GM23338 (cell line): ENCODE measurements at regions not wholly inside any gene's neighbourhood (a gene's known extent, or its start where the extent isn't known, plus 50 kb on each side); places are given as distances from the start of the nearest gene placed in this dataset.

Experiments used
- ATAC-seq: fragments of 200-7000 bp; cut with Tn5 transposase; 3 replicates; pipeline ENCODE4 v1.9.1; 2020
- DNase-seq: peaks from one replicate; pipeline ENCODE4 v3.0.0-alpha.2; 2015; ENCODE audit warnings: low spot score
- H2AFZ ChIP-seq: fragments of 200-600 bp; sonication (generic); 2 replicates; pipeline ENCODE4 v1.8.0; 2016; ENCODE audit warnings: antibody characterized with exemption, mild to moderate bottlenecking, moderate library complexity
- H3F3A ChIP-seq: fragments of 200-600 bp; sonication (generic); replicated peaks from 2 replicates; pipeline ENCODE4 v1.8.0; 2017; ENCODE audit warnings: antibody characterized with exemption, mixed run types, low read depth
- H3K27ac ChIP-seq: fragments of 200-600 bp; sonication (generic); 2 replicates; pipeline ENCODE4 v1.6.1; 2016; ENCODE audit warnings: low read depth
- H3K27me3 ChIP-seq: fragments of 200-600 bp; sonication (generic); 2 replicates; pipeline ENCODE4 v1.8.0; 2016; ENCODE audit warnings: mild to moderate bottlenecking, mixed run types, moderate library complexity; ENCODE audit not compliant: insufficient read depth
- H3K36me3 ChIP-seq: fragments of 200-600 bp; sonication (generic); 2 replicates; pipeline ENCODE4 v1.8.0; 2016; ENCODE audit warnings: mild to moderate bottlenecking; ENCODE audit not compliant: insufficient read depth
- H3K4me1 ChIP-seq: fragments of 200-600 bp; sonication (generic); 2 replicates; pipeline ENCODE4 v1.8.0; 2016; ENCODE audit warnings: mild to moderate bottlenecking, moderate library complexity; ENCODE audit not compliant: insufficient read depth
- H3K4me2 ChIP-seq: fragments of 200-600 bp; sonication (generic); 2 replicates; pipeline ENCODE4 v1.7.1; 2017; ENCODE audit warnings: mixed run types
- H3K4me3 ChIP-seq: fragments of 200-600 bp; sonication (generic); 2 replicates; pipeline ENCODE4 v1.6.1; 2016; ENCODE audit warnings: mixed run types
- H3K79me2 ChIP-seq: fragments of 200-600 bp; sonication (generic); replicated peaks from 2 replicates; pipeline ENCODE4 v1.8.0; 2017; ENCODE audit warnings: mild to moderate bottlenecking; ENCODE audit not compliant: insufficient read depth
- H3K9me2 ChIP-seq: fragments of 200-600 bp; sonication (generic); 2 replicates; pipeline ENCODE4 v1.8.0; 2017; ENCODE audit not compliant: insufficient read depth
- H4K20me1 ChIP-seq: fragments of 200-600 bp; sonication (generic); replicated peaks from 2 replicates; pipeline ENCODE4 v1.8.0; 2017; ENCODE audit warnings: mild to moderate bottlenecking; ENCODE audit not compliant: insufficient read depth
- H3K27ac Mint-ChIP-seq: 2 replicates; pipeline ENCODE4 v1.8.0; 2020; ENCODE audit warnings: inconsistent platforms, mild to moderate bottlenecking, moderate library complexity, mixed read lengths
- H3K27me3 Mint-ChIP-seq: 3 replicates; pipeline ENCODE4 v1.8.0; 2022; ENCODE audit warnings: low read depth, mild to moderate bottlenecking, moderate library complexity, mixed read lengths, inconsistent platforms; ENCODE audit not compliant: insufficient read depth, poor library complexity
- H3K36me3 Mint-ChIP-seq: 3 replicates; pipeline ENCODE4 v1.8.0; 2021; ENCODE audit warnings: low read depth, mild to moderate bottlenecking, inconsistent platforms, moderate library complexity, mixed read lengths
- H3K4me1 Mint-ChIP-seq: 3 replicates; pipeline ENCODE4 v1.8.0; 2020; ENCODE audit warnings: mild to moderate bottlenecking, inconsistent platforms, mixed read lengths
- H3K4me3 Mint-ChIP-seq: 3 replicates; pipeline ENCODE4 v1.8.0; 2021; ENCODE audit warnings: moderate library complexity, mild to moderate bottlenecking, inconsistent platforms, mixed read lengths
- H3K9me3 Mint-ChIP-seq: 3 replicates; pipeline ENCODE4 v1.8.0; 2020; ENCODE audit warnings: moderate library complexity, mild to moderate bottlenecking, inconsistent platforms, mixed read lengths
- ETS1 ChIP-seq: IDR thresholded peaks from 2 replicates; pipeline ENCODE4 v1.6.1; 2016; ENCODE audit warnings: antibody characterized with exemption
- JUNB ChIP-seq: IDR thresholded peaks from one replicate; pipeline ENCODE4 v1.6.1; 2016; ENCODE audit warnings: antibody characterized with exemption; ENCODE audit not compliant: unreplicated experiment
- POLR2AphosphoS5 ChIP-seq: IDR thresholded peaks from 2 replicates; pipeline ENCODE4 v1.6.1; 2016; ENCODE audit warnings: antibody characterized with exemption, low read depth
- ZNF114 ChIP-seq: fragments of 250-450 bp; sonication (Bioruptor Pico); IDR thresholded peaks from 2 replicates; pipeline ENCODE4 v1.5.0; 2020; ENCODE audit warnings: mild to moderate bottlenecking, moderate library complexity
- ZNF462 ChIP-seq: fragments of 250-450 bp; sonication (Bioruptor Pico); IDR thresholded peaks from 2 replicates; pipeline ENCODE4 v1.5.0; 2020; ENCODE audit warnings: mild to moderate bottlenecking, moderate library complexity

- no peak for TF ChIP-seq ZNF462 (CRISPR knock-in tag)
- TF ChIP-seq POLR2AphosphoS5, result no peak
- TF ChIP-seq JUNB, result no peak
Observed at GRCh38 chr2:8488001-8488738, 193.7 kb upstream of the ID2 start (continued).

GRCh38 chr2:8489221-8489620, 192.6 kb upstream of the ID2 start:
- no peak overlapping the region for H3K27ac ChIP-seq
- Mint-ChIP-seq H3K27me3 (no peaks in the 10 kb centered on the region), H3K36me3 (no peaks in the 10 kb centered on the region), H3K9me3 (no peaks in the 10 kb centered on the region), H3K4me1 (peaks cover 24% of the 10 kb centered on the region), H3K4me3 (no peak overlapping the region), H3K27ac (no peak overlapping the region)
- H3K4me3 ChIP-seq, result no peak overlapping the region
- H3K4me1 ChIP-seq, result no peaks in the 10 kb centered on the region; the same call in 1 of the 2 replicates
- H3K4me2 ChIP-seq, result no peak overlapping the region
- ATAC-seq (no peak), DNase-seq (no peak)
- no peaks in the 10 kb centered on the region for H3F3A ChIP-seq
- H4K20me1 ChIP-seq, result no peaks in the 10 kb centered on the region
- H2AFZ ChIP-seq, result no peak overlapping the region
- no peaks in the 10 kb centered on the region for H3K36me3 ChIP-seq
- no peaks in the 10 kb centered on the region for H3K79me2 ChIP-seq
- no peaks in the 10 kb centered on the region for H3K27me3 ChIP-seq
- H3K9me2 ChIP-seq, result no peaks in the 10 kb centered on the region
- TF ChIP-seq ETS1 (no peak), ZNF114 (CRISPR knock-in tag) (no peak)
